Adipocyte (in vitro differentiated cells): ENCODE measurements at regions not wholly inside any gene's neighbourhood (a gene's known extent, or its start where the extent isn't known, plus 50 kb on each side); places are given as distances from the start of the nearest gene placed in this dataset.
A peak's percentile ranks its signal among the peaks of the same experiment; 100 is the strongest.

ENCODE experiments used
- DNase-seq: peaks from one replicate; pipeline ENCODE4 v3.0.0-alpha.2; 2015; ENCODE audit warnings: low read depth
- H3K27me3 ChIP-seq: replicated peaks from 2 replicates; pipeline ENCODE4 v1.7.0; 2013; ENCODE audit warnings: mild to moderate bottlenecking, low read length, moderate library complexity; ENCODE audit not compliant: control insufficient read depth, insufficient read depth
- H3K36me3 ChIP-seq: 2 replicates; pipeline ENCODE4 v1.7.0; 2013; ENCODE audit warnings: low read length, mild to moderate bottlenecking, moderate library complexity; ENCODE audit not compliant: control insufficient read depth, insufficient read depth, severe bottlenecking
- H3K4me1 ChIP-seq: 2 replicates; pipeline ENCODE4 v1.7.0; 2013; ENCODE audit warnings: mild to moderate bottlenecking, low read length, moderate library complexity; ENCODE audit not compliant: control insufficient read depth, insufficient read depth
- H3K4me3 ChIP-seq: 2 replicates; pipeline ENCODE4 v1.7.0; 2013; ENCODE audit warnings: mild to moderate bottlenecking, low read length, moderate library complexity
- H3K9ac ChIP-seq: 2 replicates; pipeline ENCODE4 v1.7.0; 2013; ENCODE audit warnings: mild to moderate bottlenecking, low read length, moderate library complexity
- H3K9me3 ChIP-seq: 2 replicates; pipeline ENCODE4 v1.7.0; 2013; ENCODE audit warnings: mild to moderate bottlenecking, low read length, moderate library complexity; ENCODE audit not compliant: control insufficient read depth

DNA sequence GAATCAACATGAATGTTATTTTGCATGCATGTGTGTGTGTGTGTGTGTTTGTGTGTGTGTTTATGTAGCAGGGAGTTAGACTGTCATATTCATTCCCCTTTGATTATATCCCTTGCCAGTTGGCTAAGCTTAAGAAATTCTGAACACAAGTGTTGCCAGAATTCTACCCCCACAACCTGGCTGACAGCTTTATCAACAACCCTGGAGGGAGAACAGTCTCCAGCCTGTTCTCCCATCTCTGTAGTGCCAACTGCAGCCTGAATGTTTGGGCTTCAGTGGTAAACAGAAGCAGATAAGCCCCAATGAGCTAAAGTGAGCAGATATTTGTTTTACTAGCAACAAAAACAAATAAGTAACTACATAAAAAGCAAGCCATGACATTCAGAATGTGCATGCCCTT, 162.6 kb upstream of the ABI3BP start:
- Histone ChIP-seq H3K27me3 (no peaks in the 10 kb centered on the region), H3K9ac (no peak overlapping the region), H3K4me1 (peaks cover 23% of the 10 kb centered on the region), H3K36me3 (no peaks in the 10 kb centered on the region), H3K4me3 (no peak overlapping the region), H3K9me3 (no peaks in the 10 kb centered on the region)
- DNase-seq: peak; percentile 10

DNA sequence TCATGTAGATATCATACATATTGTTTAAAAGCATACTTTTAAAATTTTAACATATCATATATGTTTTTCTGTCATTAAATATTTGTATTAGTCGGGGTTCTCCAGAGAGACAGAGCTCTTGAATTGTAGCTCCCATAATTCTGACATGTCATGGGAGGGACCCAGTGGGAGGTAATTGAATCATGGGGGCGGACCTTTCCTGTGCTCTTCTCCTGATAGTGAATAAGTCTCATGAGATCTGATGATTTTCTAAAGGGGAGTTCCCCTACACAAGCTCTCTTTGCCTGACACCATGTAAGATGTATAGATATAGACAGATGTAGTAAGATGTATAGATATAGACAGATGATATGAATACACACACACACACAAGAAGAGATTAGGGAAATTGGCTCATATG, 161.2 kb upstream of the ABI3BP start:
- Histone ChIP-seq H3K4me3 (no peak overlapping the region), H3K9ac (no peak overlapping the region), H3K9me3 (no peaks in the 10 kb centered on the region), H3K27me3 (no peaks in the 10 kb centered on the region), H3K4me1 (peaks cover 29% of the 10 kb centered on the region), H3K36me3 (no peaks in the 10 kb centered on the region)
- DNase-seq: no peak

DNA sequence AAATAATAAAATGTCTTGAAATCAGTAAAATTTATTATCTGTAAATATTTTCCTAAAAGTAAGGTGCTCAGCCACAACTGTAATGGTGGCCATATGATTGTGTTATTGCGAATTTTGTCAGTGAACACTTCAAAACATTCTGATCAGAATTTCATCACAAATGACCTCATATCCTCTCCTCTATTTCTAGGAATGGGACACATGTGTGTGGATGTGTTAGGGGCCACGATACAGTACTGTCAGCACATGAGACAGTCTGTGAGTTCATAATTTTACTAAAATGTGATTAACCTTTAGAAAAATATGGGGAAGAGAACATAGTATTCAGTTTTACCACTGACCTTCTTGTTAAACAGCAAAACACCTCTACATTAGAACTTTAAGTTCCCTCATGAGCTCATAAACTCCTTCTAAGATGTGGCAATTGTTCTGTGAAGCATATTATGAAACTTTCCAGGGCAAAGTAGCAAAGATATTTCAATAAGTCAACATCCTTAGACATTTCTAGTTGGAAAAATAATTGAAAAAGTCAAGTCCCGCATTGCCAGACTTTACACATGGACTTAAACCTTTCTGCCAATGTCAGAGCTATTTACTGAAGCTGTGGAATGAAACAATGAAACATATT, 158.2 kb upstream of the ABI3BP start:
- no peaks in the 10 kb centered on the region for H3K36me3 ChIP-seq
- peak overlapping the region; percentile 16 for H3K9ac ChIP-seq
- no peaks in the 10 kb centered on the region for H3K27me3 ChIP-seq
- H3K4me3 ChIP-seq: peak overlapping the region; percentile 49
- H3K9me3 ChIP-seq: no peaks in the 10 kb centered on the region
- peak; percentile 67 for DNase-seq
- H3K4me1 ChIP-seq: peaks cover 29% of the 10 kb centered on the region

DNA sequence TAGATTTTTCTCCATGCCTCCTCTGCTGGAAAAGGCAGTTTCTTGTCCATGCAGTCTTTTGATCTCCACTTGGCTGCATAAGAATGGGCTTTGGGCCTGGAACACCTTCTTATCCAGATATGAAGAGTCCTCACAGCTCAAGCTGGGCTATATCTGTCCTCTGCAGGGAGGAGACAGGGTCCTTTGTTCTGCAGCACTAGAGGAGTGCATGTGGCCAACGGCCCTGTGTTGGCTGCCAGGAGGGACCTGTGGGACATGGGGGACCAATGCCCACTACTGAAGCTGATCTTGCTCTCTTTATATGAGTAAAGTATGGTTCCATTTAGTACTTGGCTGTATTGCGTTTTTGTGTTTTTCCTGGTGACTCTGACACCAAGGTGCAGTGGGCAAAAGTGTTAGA, 157.3 kb upstream of the ABI3BP start:
- no peak for DNase-seq
- Histone ChIP-seq H3K4me3 (no peak overlapping the region), H3K36me3 (no peaks in the 10 kb centered on the region)

DNA sequence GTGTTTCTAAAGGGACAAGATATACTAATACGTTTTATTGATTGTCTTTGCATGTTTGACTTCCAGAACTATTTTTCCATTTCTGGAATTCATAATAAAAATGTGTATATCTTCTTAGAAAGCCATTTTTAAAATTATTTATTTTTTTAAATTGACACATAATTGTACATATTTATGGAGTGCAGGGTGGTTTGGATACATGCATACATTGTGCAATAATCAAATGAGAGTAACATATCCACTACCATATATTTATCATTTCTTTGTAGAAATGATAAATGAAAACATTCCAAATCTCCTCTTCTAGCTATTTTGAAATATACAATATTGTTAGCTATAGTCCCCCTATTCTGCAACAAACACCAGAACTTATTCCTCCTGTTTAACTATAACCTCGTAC, 156.5 kb upstream of the ABI3BP start:
- Histone ChIP-seq H3K9me3 (no peaks in the 10 kb centered on the region), H3K27me3 (no peaks in the 10 kb centered on the region), H3K4me3 (no peak overlapping the region), H3K4me1 (peaks cover 23% of the 10 kb centered on the region), H3K9ac (no peak overlapping the region), H3K36me3 (no peaks in the 10 kb centered on the region)
- no peak for DNase-seq

More for the DNA sequence above, 157.3 kb upstream of the ABI3BP start:
- Histone ChIP-seq H3K27me3 (no peaks in the 10 kb centered on the region), H3K9me3 (no peaks in the 10 kb centered on the region), H3K9ac (no peak overlapping the region), H3K4me1 (peaks cover 23% of the 10 kb centered on the region)

DNA sequence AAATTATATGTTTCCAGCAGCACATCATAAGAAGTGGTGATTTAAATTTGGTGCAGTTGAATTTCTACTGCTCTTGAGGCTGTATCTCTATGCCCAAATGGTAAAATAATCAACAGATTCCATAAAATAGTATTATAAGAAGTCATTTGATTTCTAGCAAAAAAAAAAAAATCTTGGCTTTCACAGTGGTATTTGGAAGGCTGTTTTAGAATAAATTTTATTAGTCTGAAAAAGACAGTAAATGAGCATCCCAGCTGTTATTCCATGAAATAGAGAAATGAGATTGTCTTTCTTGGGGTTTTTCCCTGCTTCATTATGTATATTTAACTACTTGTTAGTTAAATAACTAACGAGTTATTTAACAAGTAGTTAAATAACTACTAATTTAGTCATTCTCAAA, 156.0 kb upstream of the ABI3BP start:
- Histone ChIP-seq H3K9me3 (no peaks in the 10 kb centered on the region), H3K4me3 (no peak overlapping the region), H3K27me3 (no peaks in the 10 kb centered on the region), H3K4me1 (peaks cover 23% of the 10 kb centered on the region), H3K36me3 (no peaks in the 10 kb centered on the region), H3K9ac (no peak overlapping the region)
- DNase-seq: no peak

DNA sequence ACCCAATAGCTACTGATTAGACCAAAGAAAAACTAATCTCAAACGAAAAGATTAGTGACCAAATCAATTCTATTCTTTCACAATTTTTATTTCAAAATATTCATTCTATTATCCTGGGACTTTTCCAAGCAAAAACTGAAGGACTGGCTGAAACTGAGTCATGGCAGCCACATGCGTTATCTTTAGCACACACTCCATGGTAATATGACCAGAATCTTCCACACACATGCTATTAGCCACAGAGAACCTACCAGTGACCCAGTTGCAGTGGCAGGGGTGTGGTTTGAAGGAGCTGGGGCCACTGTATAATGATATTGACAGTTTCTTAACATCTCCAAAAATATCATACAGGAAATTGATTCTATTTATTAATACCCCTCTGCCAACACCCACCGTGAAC, 154.8 kb upstream of the ABI3BP start:
- Histone ChIP-seq H3K9me3 (no peaks in the 10 kb centered on the region), H3K4me3 (no peak overlapping the region), H3K36me3 (no peaks in the 10 kb centered on the region), H3K4me1 (peaks cover 28% of the 10 kb centered on the region), H3K9ac (no peak overlapping the region), H3K27me3 (no peaks in the 10 kb centered on the region)
- DNase-seq: no peak

DNA sequence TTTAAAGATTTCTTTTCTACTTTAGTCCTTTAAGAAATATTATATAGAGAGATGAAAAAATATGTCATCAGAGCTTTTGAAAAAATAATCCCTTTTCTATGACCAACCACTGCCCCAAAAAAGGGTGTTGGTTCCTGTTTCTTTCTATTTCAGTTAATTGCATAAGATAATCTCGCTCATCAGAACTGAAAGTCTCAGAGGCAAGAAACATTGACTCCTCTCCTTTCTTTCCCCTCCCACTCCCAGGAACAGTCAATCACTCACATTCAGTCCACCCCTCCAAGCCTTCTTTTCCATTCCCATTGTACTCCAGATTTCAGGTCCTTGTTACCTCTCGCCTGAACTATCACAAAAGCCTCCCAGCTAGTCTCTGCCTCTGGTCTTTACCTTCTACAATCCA, 153.7 kb upstream of the ABI3BP start:
- DNase-seq: peak; percentile 20
- Histone ChIP-seq H3K4me1 (peaks cover 25% of the 10 kb centered on the region), H3K9ac (no peak overlapping the region), H3K4me3 (no peak overlapping the region), H3K36me3 (no peaks in the 10 kb centered on the region), H3K9me3 (no peaks in the 10 kb centered on the region), H3K27me3 (no peaks in the 10 kb centered on the region)

DNA sequence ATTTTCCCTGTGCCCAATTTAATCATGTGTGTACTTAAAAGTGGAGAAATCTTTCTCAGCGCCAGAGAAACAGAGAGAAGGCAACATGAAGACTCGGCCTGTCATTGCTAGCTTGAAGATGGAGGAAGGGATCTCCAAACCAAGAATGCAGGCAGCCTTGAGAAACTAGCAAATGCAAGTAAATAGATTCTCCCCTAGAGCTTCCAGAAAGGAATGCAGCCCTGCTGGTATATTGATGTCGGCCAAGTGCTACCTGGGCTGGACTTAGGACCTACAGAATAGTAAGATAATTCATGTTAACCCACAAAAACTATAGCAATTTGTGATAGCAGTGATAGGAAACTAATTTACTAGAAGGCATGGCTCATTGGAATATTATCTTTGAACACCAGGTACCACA, 150.9 kb upstream of the ABI3BP start:
- peaks cover 8% of the 10 kb centered on the region for H3K4me1 ChIP-seq
- no peaks in the 10 kb centered on the region for H3K36me3 ChIP-seq
- no peaks in the 10 kb centered on the region for H3K27me3 ChIP-seq
- H3K9ac ChIP-seq: no peak overlapping the region
- no peaks in the 10 kb centered on the region for H3K9me3 ChIP-seq
- no peak overlapping the region for H3K4me3 ChIP-seq
- no peak for DNase-seq

DNA sequence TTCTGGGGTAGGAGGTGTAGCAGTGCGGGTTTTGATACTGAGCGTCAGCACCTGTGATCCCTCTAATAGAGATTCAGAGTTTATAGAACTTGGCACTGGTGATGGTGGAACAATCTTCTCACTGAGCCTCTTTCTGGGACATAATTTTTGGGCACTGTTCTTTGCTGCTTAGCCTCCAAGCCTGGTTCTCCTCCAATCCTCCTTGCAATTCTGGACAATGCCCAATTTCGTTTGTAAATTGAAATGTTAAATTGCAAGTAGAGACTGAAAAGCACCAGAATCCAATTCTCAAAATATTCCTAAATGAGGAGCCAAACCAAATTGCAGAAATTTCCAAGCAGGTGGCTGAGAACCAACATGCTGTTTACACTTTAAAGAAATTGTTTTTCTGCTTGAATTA, 149.8 kb upstream of the ABI3BP start:
- Histone ChIP-seq H3K9me3 (no peaks in the 10 kb centered on the region), H3K4me3 (no peak overlapping the region), H3K36me3 (no peaks in the 10 kb centered on the region), H3K27me3 (no peaks in the 10 kb centered on the region), H3K4me1 (peaks cover 8% of the 10 kb centered on the region), H3K9ac (no peak overlapping the region)
- DNase-seq: no peak

DNA sequence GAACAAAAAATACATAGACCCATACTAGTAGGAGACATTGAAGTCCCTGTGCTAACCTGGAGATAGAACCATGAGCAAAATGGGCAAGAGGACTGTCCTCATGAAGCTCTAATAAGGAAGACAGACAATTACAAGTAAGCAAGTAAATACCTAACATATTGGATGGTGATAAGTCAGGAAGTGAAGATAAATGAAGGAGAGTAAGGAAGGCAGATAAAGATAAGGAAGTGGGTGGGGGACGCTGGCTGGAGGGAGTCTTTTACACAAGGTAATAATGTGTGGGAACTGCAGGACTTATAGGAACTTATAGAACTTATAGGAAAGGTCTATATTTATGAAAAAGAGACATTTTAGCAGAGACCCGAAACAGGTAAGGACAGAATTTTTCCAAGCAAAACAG, 148.9 kb upstream of the ABI3BP start:
- no peaks in the 10 kb centered on the region for H3K9me3 ChIP-seq
- peaks cover 8% of the 10 kb centered on the region for H3K4me1 ChIP-seq
- H3K36me3 ChIP-seq: no peaks in the 10 kb centered on the region
- DNase-seq: no peak
- H3K9ac ChIP-seq: no peak overlapping the region
- no peak overlapping the region for H3K4me3 ChIP-seq
- no peaks in the 10 kb centered on the region for H3K27me3 ChIP-seq

DNA sequence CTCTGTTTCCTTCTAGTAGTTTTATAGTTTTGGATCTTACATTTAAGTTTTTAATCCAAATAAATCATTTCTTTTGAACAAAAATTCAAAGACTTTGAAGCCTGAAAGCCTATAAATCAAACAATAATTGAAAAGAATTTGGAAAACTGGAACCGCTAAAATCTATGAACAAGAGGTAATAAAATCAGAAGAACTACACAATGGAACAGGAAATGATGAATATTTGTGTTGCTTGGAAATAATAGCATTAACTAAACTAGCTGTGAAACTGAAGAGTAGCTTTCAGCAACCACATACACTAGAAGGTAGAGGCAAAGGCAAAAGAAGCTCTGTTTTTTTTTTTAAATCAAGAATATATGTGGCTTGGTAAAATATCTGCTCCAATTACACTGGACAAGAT, 147.9 kb upstream of the ABI3BP start:
- DNase-seq: no peak
- no peaks in the 10 kb centered on the region for H3K36me3 ChIP-seq
- H3K27me3 ChIP-seq: no peaks in the 10 kb centered on the region
- H3K4me3 ChIP-seq: no peak overlapping the region
- peaks cover 8% of the 10 kb centered on the region for H3K4me1 ChIP-seq
- no peaks in the 10 kb centered on the region for H3K9me3 ChIP-seq
- no peak overlapping the region for H3K9ac ChIP-seq
